Endothelial cell (in vitro differentiated cells): ENCODE measurements at regions not wholly inside any gene's neighbourhood (a gene's known extent, or its start where the extent isn't known, plus 50 kb on each side); places are given as distances from the start of the nearest gene placed in this dataset.

Experiments used
- DNase-seq: peaks from one replicate; pipeline ENCODE4 v3.0.0; 2021; ENCODE audit warnings: low spot score
- H3K27ac Mint-ChIP-seq: one replicate; pipeline ENCODE4 v1.8.0; 2021; ENCODE audit warnings: mixed read lengths, inconsistent platforms; ENCODE audit not compliant: unreplicated experiment
- H3K27me3 Mint-ChIP-seq: one replicate; pipeline ENCODE4 v1.8.0; 2021; ENCODE audit warnings: mild to moderate bottlenecking, moderate library complexity, mixed read lengths, inconsistent platforms; ENCODE audit not compliant: unreplicated experiment
- H3K36me3 Mint-ChIP-seq: one replicate; pipeline ENCODE4 v1.8.0; 2021; ENCODE audit warnings: mild to moderate bottlenecking, low read depth, mixed read lengths, inconsistent platforms; ENCODE audit not compliant: unreplicated experiment
- H3K4me1 Mint-ChIP-seq: one replicate; pipeline ENCODE4 v1.8.0; 2021; ENCODE audit warnings: mild to moderate bottlenecking, mixed read lengths, inconsistent platforms; ENCODE audit not compliant: unreplicated experiment
- H3K4me3 Mint-ChIP-seq: one replicate; pipeline ENCODE4 v1.8.0; 2021; ENCODE audit warnings: mild to moderate bottlenecking, mixed read lengths, inconsistent platforms; ENCODE audit not compliant: unreplicated experiment
- H3K9me3 Mint-ChIP-seq: one replicate; pipeline ENCODE4 v1.8.0; 2021; ENCODE audit warnings: mixed read lengths, inconsistent platforms; ENCODE audit not compliant: unreplicated experiment
- CTCF ChIP-seq: fragments of 200-600 bp; sonication (generic); IDR thresholded peaks from one replicate; pipeline ENCODE4 v1.5.0; 2021; ENCODE audit warnings: antibody characterized with exemption; ENCODE audit not compliant: unreplicated experiment

- Mint-ChIP-seq H3K4me3 (no peak overlapping the region), H3K36me3 (no peaks in the 10 kb centered on the region), H3K27me3 (peaks cover 3% of the 10 kb centered on the region), H3K4me1 (peaks cover 16% of the 10 kb centered on the region), H3K27ac (no peak overlapping the region), H3K9me3 (no peaks in the 10 kb centered on the region)
- no peak for DNase-seq
- TF ChIP-seq CTCF: no peak
Observed at GRCh38 chr7:38017320-38017719, 96.9 kb downstream of the EPDR1 start.

GRCh38 chr7:38020121-38020785, 99.8 kb downstream of the EPDR1 start:
- peaks cover 16% of the 10 kb centered on the region for H3K4me1 Mint-ChIP-seq
- DNase-seq: no peak
- no peaks in the 10 kb centered on the region for H3K36me3 Mint-ChIP-seq
- H3K4me3 Mint-ChIP-seq: no peak overlapping the region
- TF ChIP-seq CTCF: no peak
- H3K27ac Mint-ChIP-seq: no peak overlapping the region
- H3K27me3 Mint-ChIP-seq: peaks cover 3% of the 10 kb centered on the region
- H3K9me3 Mint-ChIP-seq: no peaks in the 10 kb centered on the region

GRCh38 chr7:38021892-38022291, 101.5 kb downstream of the EPDR1 start:
- no peak for TF ChIP-seq CTCF
- Mint-ChIP-seq H3K27me3 (peaks cover 3% of the 10 kb centered on the region), H3K9me3 (no peaks in the 10 kb centered on the region), H3K27ac (no peak overlapping the region), H3K36me3 (no peaks in the 10 kb centered on the region), H3K4me3 (no peak overlapping the region), H3K4me1 (peaks cover 16% of the 10 kb centered on the region)
- DNase-seq: no peak

GRCh38 chr7:38025815-38026214, 105.4 kb downstream of the EPDR1 start:
- Mint-ChIP-seq H3K27me3 (peaks cover 1% of the 10 kb centered on the region), H3K4me3 (no peak overlapping the region), H3K27ac (no peak overlapping the region), H3K36me3 (no peaks in the 10 kb centered on the region), H3K4me1 (no peaks in the 10 kb centered on the region), H3K9me3 (no peaks in the 10 kb centered on the region)
- no peak for DNase-seq
- TF ChIP-seq CTCF: no peak

- Mint-ChIP-seq H3K4me1 (no peaks in the 10 kb centered on the region), H3K4me3 (no peak overlapping the region), H3K36me3 (no peaks in the 10 kb centered on the region), H3K9me3 (no peaks in the 10 kb centered on the region), H3K27me3 (peaks cover 1% of the 10 kb centered on the region), H3K27ac (no peak overlapping the region)
- no peak for DNase-seq
- TF ChIP-seq CTCF: no peak
Observed at GRCh38 chr7:38027884-38028455, 107.5 kb downstream of the EPDR1 start.
